Transverse colon (tissue), 4 donors: ENCODE measurements at regions not wholly inside any gene's neighbourhood (a gene's known extent, or its start where the extent isn't known, plus 50 kb on each side); places are given as distances from the start of the nearest gene placed in this dataset.

ENCODE experiments used
- DNase-seq: peaks from one replicate; pipeline ENCODE4 v3.0.0-alpha.2; 2019
- H3K27ac ChIP-seq, 4 donors: fragments of 200-600 bp; sonication (generic); 2 replicates each; pipeline ENCODE4 v1.5.1; 2016 to 2018; ENCODE audit warnings: inconsistent platforms in 4 of 4
- H3K27me3 ChIP-seq: fragments of 200-600 bp; sonication (generic); 2 replicates; pipeline ENCODE4 v1.5.1; 2017; ENCODE audit warnings: inconsistent platforms
- H3K36me3 ChIP-seq, 4 donors: fragments of 200-600 bp; sonication (generic); 2 replicates each; pipeline ENCODE4 v1.5.1; 2017 to 2019; ENCODE audit warnings: inconsistent platforms in 4 of 4
- H3K4me1 ChIP-seq, 4 donors: fragments of 200-600 bp; sonication (generic); 2 replicates each; pipeline ENCODE4 v1.5.1; 2017 to 2020; ENCODE audit warnings: inconsistent platforms in 4 of 4
- H3K4me3 ChIP-seq, 4 donors: fragments of 200-600 bp; sonication (generic); 1 replicate in 1 of 4; 2 replicates in 3 of 4; pipeline versions ENCODE4 v1.5.1 to v1.6.1; 2017 to 2019; ENCODE audit warnings: inconsistent platforms in 4 of 4
- H3K9me3 ChIP-seq, 2 donors: fragments of 200-600 bp; sonication (generic); 2 replicates each; pipeline ENCODE4 v1.5.1; 2017 to 2019; ENCODE audit warnings: inconsistent platforms in 2 of 2
- EP300 ChIP-seq: sonication (generic); formaldehyde crosslinking; IDR thresholded peaks from one replicate; pipeline ENCODE4 v1.6.1; 2017; ENCODE audit warnings: antibody characterized with exemption, low read depth
- POLR2A ChIP-seq: fragments of 450-650 bp; IDR thresholded peaks from one replicate; pipeline ENCODE4 v1.6.1; 2016; ENCODE audit warnings: antibody characterized with exemption, mild to moderate bottlenecking, moderate library complexity
- POLR2AphosphoS5 ChIP-seq, 3 donors: sonication (generic); formaldehyde crosslinking; IDR thresholded peaks; one replicate each; pipeline ENCODE4 v1.6.1; 2016; ENCODE audit warnings: antibody characterized with exemption in 3 of 3
- WGBS, 2 donors: methylation state at CpG; one replicate each; pipeline ENCODE4 v1.1.5; 2018; ENCODE audit warnings: low coverage in 1 of 2; 5-methylcytosine and 5-hydroxymethylcytosine counted together
- in situ Hi-C, 4 donors: fragments of 200-750 bp; cut with MboI; loops; one replicate each; pipeline versions ENCODE4 v1.15.0 to v1.15.1; 2017; ENCODE audit warnings: low sequenced_read_pairs in 3 of 4, low pct_ligation_motif_present in 1 of 4, low pct_unique_long_range_greater_than_20kb in 1 of 4
- intact Hi-C: fragments of 100-400 bp; cut with DNase I; formaldehyde crosslinking; loops from one replicate; pipeline ENCODE4 v1.15.1; 2023; ENCODE audit warnings: low total_unique reads
- TF ChIP-seq, protein P1 (sequence below), 5 experiments: fragments of 200-600 bp in 3 of 5; fragments of 450-650 bp in 2 of 5; sonication (generic) in 3 of 5; IDR thresholded peaks; 1 replicate in 2 of 5; 2 replicates in 3 of 5; pipeline ENCODE4 v1.5.1; 2016 to 2017; ENCODE audit warnings: antibody characterized with exemption in 5 of 5, inconsistent platforms in 3 of 5, mild to moderate bottlenecking in 2 of 5, moderate library complexity in 1 of 5

DNA sequence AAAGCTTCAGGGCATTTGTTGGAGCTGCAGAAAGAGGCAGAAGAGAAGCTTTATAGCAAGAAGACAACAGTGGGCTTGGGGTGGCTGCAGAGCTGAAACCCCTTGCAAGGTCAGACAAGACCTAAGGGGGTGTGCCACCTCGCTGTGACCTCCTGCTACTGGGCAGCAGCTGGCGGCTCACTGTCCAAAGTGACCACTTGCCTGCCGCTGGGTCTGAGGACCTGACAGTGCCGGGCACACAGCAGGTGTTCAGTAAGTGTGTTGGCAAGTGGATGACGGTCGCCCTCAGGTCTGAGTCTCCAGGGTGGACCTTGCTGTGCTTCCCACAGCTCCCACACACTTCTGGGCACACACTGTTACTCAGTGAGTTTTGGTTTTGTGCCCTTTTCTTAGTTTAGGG lies 336.5 kb downstream of the C16orf95 start:
- DNase-seq, result no peak

DNA sequence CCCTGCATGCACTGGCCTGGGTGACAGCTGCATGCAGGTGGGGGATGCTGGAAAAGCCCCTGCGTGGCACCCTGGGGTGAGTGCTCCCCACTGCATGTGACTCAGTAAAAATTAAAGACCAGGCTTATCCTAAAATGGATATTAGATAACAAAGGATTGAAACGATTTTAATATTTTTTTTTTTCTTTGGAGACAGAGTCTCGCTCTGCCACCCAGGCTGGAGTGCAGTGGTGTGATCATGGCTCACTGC lies 334.9 kb downstream of the C16orf95 start:
- in situ Hi-C loops (no loop called here), intact Hi-C loops (no loop called here)
- TF ChIP-seq EP300 (no peak), POLR2A (no peak), POLR2AphosphoS5 (IDR thresholded peaks at IDR 0.05) (no peak)
- TF ChIP-seq, protein P1, sequence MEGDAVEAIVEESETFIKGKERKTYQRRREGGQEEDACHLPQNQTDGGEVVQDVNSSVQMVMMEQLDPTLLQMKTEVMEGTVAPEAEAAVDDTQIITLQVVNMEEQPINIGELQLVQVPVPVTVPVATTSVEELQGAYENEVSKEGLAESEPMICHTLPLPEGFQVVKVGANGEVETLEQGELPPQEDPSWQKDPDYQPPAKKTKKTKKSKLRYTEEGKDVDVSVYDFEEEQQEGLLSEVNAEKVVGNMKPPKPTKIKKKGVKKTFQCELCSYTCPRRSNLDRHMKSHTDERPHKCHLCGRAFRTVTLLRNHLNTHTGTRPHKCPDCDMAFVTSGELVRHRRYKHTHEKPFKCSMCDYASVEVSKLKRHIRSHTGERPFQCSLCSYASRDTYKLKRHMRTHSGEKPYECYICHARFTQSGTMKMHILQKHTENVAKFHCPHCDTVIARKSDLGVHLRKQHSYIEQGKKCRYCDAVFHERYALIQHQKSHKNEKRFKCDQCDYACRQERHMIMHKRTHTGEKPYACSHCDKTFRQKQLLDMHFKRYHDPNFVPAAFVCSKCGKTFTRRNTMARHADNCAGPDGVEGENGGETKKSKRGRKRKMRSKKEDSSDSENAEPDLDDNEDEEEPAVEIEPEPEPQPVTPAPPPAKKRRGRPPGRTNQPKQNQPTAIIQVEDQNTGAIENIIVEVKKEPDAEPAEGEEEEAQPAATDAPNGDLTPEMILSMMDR (IDR thresholded peaks at IDR 0.05), result no peak
- WGBS, 2 donors, result 63 to 66% methylated on average over 2 to 3 of the region's 3 CpGs
- Histone ChIP-seq H3K36me3 (no peaks in the 10 kb centered on the region), H3K9me3 (no peaks in the 10 kb centered on the region), H3K4me3 (no peak overlapping the region), H3K27me3 (no peaks in the 10 kb centered on the region), H3K27ac (no peak overlapping the region), H3K4me1 (no peaks in the 10 kb centered on the region)
- DNase-seq, result no peak

More for the DNA sequence above, 336.5 kb downstream of the C16orf95 start:
- H3K9me3 ChIP-seq, result no peaks in the 10 kb centered on the region
- H3K36me3 ChIP-seq, result no peaks in the 10 kb centered on the region
- no peaks in the 10 kb centered on the region for H3K4me1 ChIP-seq
- intact Hi-C loops (no loop called here), in situ Hi-C loops (no loop called here)
- TF ChIP-seq, protein P1 (IDR thresholded peaks at IDR 0.05), result no peak
- no peak for TF ChIP-seq POLR2A
- no peak for TF ChIP-seq EP300
- TF ChIP-seq POLR2AphosphoS5 (IDR thresholded peaks at IDR 0.05), result no peak
- 71% methylated on average over 6 of the region's 6 CpGs; no CpG with 5 or more reads in 1 of the 2 donors for WGBS, 2 donors
- H3K4me3 ChIP-seq, result no peak overlapping the region
- H3K27me3 ChIP-seq, result no peaks in the 10 kb centered on the region
- no peak overlapping the region for H3K27ac ChIP-seq

DNA sequence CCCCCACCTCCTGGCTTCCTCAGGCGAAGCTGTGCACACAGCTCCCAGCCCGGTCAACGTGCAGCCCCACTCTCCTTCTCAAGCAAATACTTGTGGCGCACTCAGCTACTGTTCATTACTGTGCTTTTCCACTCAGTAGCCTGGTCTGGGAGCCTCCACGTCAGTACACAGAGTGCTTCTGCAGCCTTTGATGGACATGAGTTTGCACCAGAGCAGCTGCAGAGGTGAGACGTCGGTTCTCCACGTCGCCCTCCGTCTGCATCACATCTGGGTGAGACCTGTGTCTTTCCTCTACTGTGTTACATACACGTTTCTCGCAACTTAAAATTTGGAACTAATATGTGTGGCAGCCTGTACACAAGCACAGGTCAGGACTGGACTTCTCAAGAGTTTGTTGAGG lies 334.3 kb downstream of the C16orf95 start:
- Histone ChIP-seq H3K27ac (no peak overlapping the region), H3K4me3 (no peak overlapping the region), H3K27me3 (no peaks in the 10 kb centered on the region), H3K36me3 (no peaks in the 10 kb centered on the region), H3K9me3 (no peaks in the 10 kb centered on the region), H3K4me1 (no peaks in the 10 kb centered on the region)
- DNase-seq, result no peak
- WGBS, 2 donors, result 84 to 86% methylated on average over 5 to 12 of the region's 12 CpGs
- TF ChIP-seq POLR2AphosphoS5 (IDR thresholded peaks at IDR 0.05) (no peak), POLR2A (no peak), EP300 (no peak)
- TF ChIP-seq, protein P1 (IDR thresholded peaks at IDR 0.05), result no peak
- intact Hi-C loops, result no loop called here
- in situ Hi-C loops, result no loop called here

DNA sequence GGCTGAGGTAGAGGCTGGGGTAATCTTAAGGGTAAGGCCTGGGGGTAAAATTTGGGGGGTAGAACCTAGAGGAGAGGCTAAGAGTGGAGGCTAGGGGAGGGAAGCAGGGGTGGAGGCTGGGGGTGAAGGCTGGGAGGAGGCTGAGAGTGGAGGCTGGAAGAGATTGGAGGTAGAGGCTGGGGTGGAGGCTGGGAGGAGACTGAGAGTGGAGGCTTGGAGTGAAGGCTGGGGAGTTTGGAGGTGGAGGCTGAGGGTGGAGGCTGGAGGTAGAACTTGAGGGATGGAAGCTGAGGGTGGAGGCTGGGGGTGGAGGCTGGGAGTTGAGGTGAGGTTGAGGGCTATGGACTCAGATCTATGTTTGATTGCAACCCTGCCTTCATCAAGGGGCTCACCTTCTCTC lies 333.6 kb downstream of the C16orf95 start:
- Histone ChIP-seq H3K4me3 (no peak overlapping the region), H3K36me3 (no peaks in the 10 kb centered on the region), H3K9me3 (no peaks in the 10 kb centered on the region), H3K27me3 (no peaks in the 10 kb centered on the region), H3K27ac (no peak overlapping the region), H3K4me1 (no peaks in the 10 kb centered on the region)
- in situ Hi-C loops (no loop called here), intact Hi-C loops (no loop called here)
- no peak for TF ChIP-seq POLR2A
- TF ChIP-seq, protein P1 (IDR thresholded peaks at IDR 0.05), result no peak
- TF ChIP-seq POLR2AphosphoS5 (IDR thresholded peaks at IDR 0.05), result no peak
- TF ChIP-seq EP300, result no peak
- DNase-seq, result no peak
